ENCODE measurements at regions not wholly inside any gene's neighbourhood (a gene's known extent, or its start where the extent isn't known, plus 50 kb on each side); places are given as distances from the start of the nearest gene placed in this dataset.

GRCh38 chr12:114476159-114476558 is 70.2 kb upstream of the TBX5 start:
- Histone ChIP-seq H3K4me2 (ENCODE audit: low read length) (no peak overlapping the region), H3K4me1 (ENCODE audit: insufficient read depth, low read length, poor library complexity, severe bottlenecking) (no peaks in the 10 kb centered on the region), H3K79me2 (ENCODE audit: insufficient read depth, low read depth, low read length) (no peaks in the 10 kb centered on the region), H3K36me3 (ENCODE audit: insufficient read depth, low read length) (no peaks in the 10 kb centered on the region), H4K20me1 (ENCODE audit: insufficient read depth, low read length) (no peaks in the 10 kb centered on the region), H3K9me3 (ENCODE audit: low read length) (no peaks in the 10 kb centered on the region), H3K4me3 (ENCODE audit: low read depth, low read length, poor library complexity, severe bottlenecking) (no peak overlapping the region), H2AFZ (ENCODE audit: low read length) (no peak overlapping the region), H3K9me2 (ENCODE audit: insufficient read depth, low read length) (no peaks in the 10 kb centered on the region), H3K27ac (ENCODE audit: low read depth, low read length, poor library complexity, severe bottlenecking) (no peak overlapping the region)
- no peak for DNase-seq (ENCODE audit: low spot score)
- POLR2A ChIA-PET: no interaction called here
- CTCF ChIA-PET (ENCODE audit: unreplicated experiment): no interaction called here
- no TSS peak for BruUV-seq (replicated peaks)
- intact Hi-C loops (cut with micrococcal nuclease; ENCODE audit: unreplicated experiment): no loop called here
- TF ChIP-seq EZH2phosphoT487 (IDR thresholded peaks at IDR 0.05; ENCODE audit: borderline replicate concordance, low read depth, low read length) (no peak), CTCF (conservative IDR thresholded peaks at IDR 0.05; ENCODE audit: low read length) (peak; percentile 54)

GRCh38 chr12:114473717-114474116 is 67.8 kb upstream of the TBX5 start:
- CTCF ChIA-PET (ENCODE audit: unreplicated experiment): no interaction called here
- H3K79me2 ChIP-seq (ENCODE audit: insufficient read depth, low read depth, low read length): no peaks in the 10 kb centered on the region
- H3K4me2 ChIP-seq (ENCODE audit: low read length): no peak overlapping the region
- no peak overlapping the region for H3K27ac ChIP-seq (ENCODE audit: low read depth, low read length, poor library complexity, severe bottlenecking)
- H3K4me1 ChIP-seq (ENCODE audit: insufficient read depth, low read length, poor library complexity, severe bottlenecking): no peaks in the 10 kb centered on the region
- H3K4me3 ChIP-seq (ENCODE audit: low read depth, low read length, poor library complexity, severe bottlenecking): no peak overlapping the region
- H3K36me3 ChIP-seq (ENCODE audit: insufficient read depth, low read length): no peaks in the 10 kb centered on the region
- TF ChIP-seq CTCF (conservative IDR thresholded peaks at IDR 0.05; ENCODE audit: low read length) (no peak), EZH2phosphoT487 (IDR thresholded peaks at IDR 0.05; ENCODE audit: borderline replicate concordance, low read depth, low read length) (no peak)
- intact Hi-C loops (cut with micrococcal nuclease; ENCODE audit: unreplicated experiment): no loop called here
- no peak overlapping the region for H2AFZ ChIP-seq (ENCODE audit: low read length)
- no TSS peak for BruUV-seq (replicated peaks)
- no peaks in the 10 kb centered on the region for H4K20me1 ChIP-seq (ENCODE audit: insufficient read depth, low read length)
- DNase-seq (ENCODE audit: low spot score): no peak
- no peaks in the 10 kb centered on the region for H3K9me2 ChIP-seq (ENCODE audit: insufficient read depth, low read length)
- POLR2A ChIA-PET: no interaction called here
- no peaks in the 10 kb centered on the region for H3K9me3 ChIP-seq (ENCODE audit: low read length)

GRCh38 chr12:114473018-114473417 is 67.1 kb upstream of the TBX5 start:
- H4K20me1 ChIP-seq (ENCODE audit: insufficient read depth, low read length): no peaks in the 10 kb centered on the region

More at GRCh38 chr12:114473018-114473417, 67.1 kb upstream of the TBX5 start:
- no peak overlapping the region for H3K4me3 ChIP-seq (ENCODE audit: low read depth, low read length, poor library complexity, severe bottlenecking)
- H3K79me2 ChIP-seq (ENCODE audit: insufficient read depth, low read depth, low read length): no peaks in the 10 kb centered on the region
- H3K9me2 ChIP-seq (ENCODE audit: insufficient read depth, low read length): no peaks in the 10 kb centered on the region
- H3K4me2 ChIP-seq (ENCODE audit: low read length): no peak overlapping the region
- intact Hi-C loops (cut with micrococcal nuclease; ENCODE audit: unreplicated experiment): no loop called here
- H3K27ac ChIP-seq (ENCODE audit: low read depth, low read length, poor library complexity, severe bottlenecking): no peak overlapping the region
- H2AFZ ChIP-seq (ENCODE audit: low read length): no peak overlapping the region
- no peaks in the 10 kb centered on the region for H3K4me1 ChIP-seq (ENCODE audit: insufficient read depth, low read length, poor library complexity, severe bottlenecking)
- no peaks in the 10 kb centered on the region for H3K9me3 ChIP-seq (ENCODE audit: low read length)
- ChIA-PET CTCF (ENCODE audit: unreplicated experiment) (no interaction called here), POLR2A (no interaction called here)
- H3K36me3 ChIP-seq (ENCODE audit: insufficient read depth, low read length): no peaks in the 10 kb centered on the region
- no peak for DNase-seq (ENCODE audit: low spot score)
- TF ChIP-seq EZH2phosphoT487 (IDR thresholded peaks at IDR 0.05; ENCODE audit: borderline replicate concordance, low read depth, low read length) (no peak), CTCF (conservative IDR thresholded peaks at IDR 0.05; ENCODE audit: low read length) (no peak)
- BruUV-seq (replicated peaks): no TSS peak
